HepG2 (cell line): ENCODE measurements at regions not wholly inside any gene's neighbourhood (a gene's known extent, or its start where the extent isn't known, plus 50 kb on each side); places are given as distances from the start of the nearest gene placed in this dataset.

Experiments used
- POLR2AphosphoS5 ChIP-seq: IDR thresholded peaks from 2 replicates; pipeline ENCODE4 v1.6.1; 2012; ENCODE audit warnings: low read depth, low read length
- ZNF292 ChIP-seq: sonication (generic); formaldehyde crosslinking; IDR thresholded peaks from 2 replicates; pipeline ENCODE4 v1.8.1; 2022; ENCODE audit warnings: mild to moderate bottlenecking, low read depth, missing genetic modification reagents, borderline replicate concordance
- TF ChIP-seq, protein P1 (sequence below): IDR thresholded peaks from 2 replicates; pipeline ENCODE4 v1.6.1; 2012; ENCODE audit warnings: inconsistent platforms

GRCh38 chr10:2873769-2874168 is 193.6 kb upstream of the PFKP start:
- no peak for TF ChIP-seq POLR2AphosphoS5
- TF ChIP-seq, protein P1, sequence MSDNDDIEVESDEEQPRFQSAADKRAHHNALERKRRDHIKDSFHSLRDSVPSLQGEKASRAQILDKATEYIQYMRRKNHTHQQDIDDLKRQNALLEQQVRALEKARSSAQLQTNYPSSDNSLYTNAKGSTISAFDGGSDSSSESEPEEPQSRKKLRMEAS, result no peak
- no peak for TF ChIP-seq ZNF292
